A549 (cell line): ENCODE measurements at regions not wholly inside any gene's neighbourhood (a gene's known extent, or its start where the extent isn't known, plus 50 kb on each side); places are given as distances from the start of the nearest gene placed in this dataset.
A peak's percentile ranks its signal among the peaks of the same experiment; 100 is the strongest.

Experiments used
- ATAC-seq, 2 experiments: fragments of 200-7000 bp in 1 of 2; fragments of >200 bp in 1 of 2; cut with Nextera tagmentation in 1 of 2; cut with Tn5 transposase in 1 of 2; 3 replicates each; pipeline versions ENCODE4 v1.8.0 to v1.9.1; 2018 to 2020; ENCODE audit warnings: mild to moderate bottlenecking in 1 of 2, moderate library complexity in 1 of 2
- CTCF ChIA-PET: fragments of 300-600 bp; sonication (Branson Sonifier 250); formaldehyde crosslinking; extraction: SDS; loops from one replicate; lab custom pipeline; 2021; ENCODE audit warnings: antibody characterized with exemption, inconsistent platforms; lab: Yijun Ruan, JAX
- POLR2A ChIA-PET: fragments of 350-600 bp; formaldehyde crosslinking; extraction: SDS; loops from one replicate; lab custom pipeline; 2021; ENCODE audit warnings: antibody characterized with exemption, inconsistent platforms; lab: Yijun Ruan, JAX
- DNase-seq, 2 experiments: peaks; one replicate each; pipeline versions ENCODE4 v3.0.0 to v3.0.0-alpha.2; 2011 to 2016; ENCODE audit warnings: low read depth in 1 of 2, low spot score in 1 of 2
- FAIRE-seq: peaks from 2 replicates; lab custom pipeline; 2011; peaks lifted over from hg19 to GRCh38; lab: Jason Lieb, UNC
- H3K27ac ChIP-seq, 2 experiments: fragments of >200 bp; sonication (Bioruptor Twin); formaldehyde crosslinking; 3 replicates each; pipeline ENCODE4 v1.5.1; 2016 to 2017
- H3K4me1 ChIP-seq: fragments of >200 bp; sonication (Bioruptor Twin); formaldehyde crosslinking; 3 replicates; pipeline ENCODE4 v1.6.1; 2016
- H3K4me2 ChIP-seq: fragments of >200 bp; sonication (Bioruptor Twin); formaldehyde crosslinking; 3 replicates; pipeline ENCODE4 v1.6.1; 2016
- H3K4me3 ChIP-seq: fragments of >200 bp; sonication (Bioruptor Twin); formaldehyde crosslinking; 3 replicates; pipeline ENCODE4 v1.5.1; 2016
- H3K9me3 ChIP-seq: fragments of >200 bp; sonication (Bioruptor Twin); formaldehyde crosslinking; 3 replicates; pipeline ENCODE4 v1.6.1; 2016
- CBX8 ChIP-seq: fragments of 200-600 bp; sonication (generic); IDR thresholded peaks from 2 replicates; pipeline ENCODE4 v1.6.1; 2016
- CEBPB ChIP-seq, 2 experiments: fragments of >200 bp in 1 of 2; sonication (Bioruptor Twin) in 1 of 2; formaldehyde crosslinking in 1 of 2; IDR thresholded peaks; 2 replicates each; pipeline ENCODE4 v1.6.1; 2012 to 2016
- EP300 ChIP-seq, 2 experiments: fragments of >200 bp; sonication (Bioruptor Twin); formaldehyde crosslinking; IDR thresholded peaks; 2 replicates in 1 of 2; 3 replicates in 1 of 2; pipeline ENCODE4 v1.6.1; 2016 to 2017
- FOSL2 ChIP-seq, 2 experiments: fragments of 450-650 bp in 1 of 2; fragments of >200 bp in 1 of 2; sonication (Bioruptor Twin) in 1 of 2; formaldehyde crosslinking; IDR thresholded peaks; 2 replicates each; pipeline versions ENCODE4 v1.5.0 to v1.6.1; 2016 to 2020; ENCODE audit warnings: mild to moderate bottlenecking in 1 of 2, moderate library complexity in 1 of 2
- FOXS1 ChIP-seq: fragments of 250-450 bp; sonication (Bioruptor Pico); IDR thresholded peaks from 2 replicates; pipeline ENCODE4 v1.5.0; 2020; ENCODE audit warnings: mild to moderate bottlenecking, moderate library complexity
- JUNB ChIP-seq: fragments of >200 bp; sonication (Bioruptor Twin); formaldehyde crosslinking; IDR thresholded peaks from 2 replicates; pipeline ENCODE4 v1.6.1; 2016
- MYC ChIP-seq: IDR thresholded peaks from 2 replicates; pipeline ENCODE4 v1.6.1; 2012; ENCODE audit warnings: mild to moderate bottlenecking, inconsistent platforms, low read length, improper control_type of control experiment, borderline replicate concordance
- NR3C1 ChIP-seq: fragments of >200 bp; sonication (Bioruptor Twin); formaldehyde crosslinking; IDR thresholded peaks from 3 replicates; pipeline ENCODE4 v1.6.1; 2017
- POLR2A ChIP-seq: IDR thresholded peaks from 2 replicates; pipeline ENCODE4 v1.6.1; 2012; ENCODE audit warnings: mild to moderate bottlenecking, low read length
- POLR2AphosphoS2 ChIP-seq: conservative IDR thresholded peaks from 2 replicates; pipeline ENCODE4 v1.6.1; 2012; ENCODE audit warnings: low read length, improper control_type of control experiment, inconsistent platforms
- RAD21 ChIP-seq, 2 experiments: fragments of >200 bp in 1 of 2; sonication (Bioruptor Twin) in 1 of 2; formaldehyde crosslinking in 1 of 2; IDR thresholded peaks in 1 of 2; conservative IDR thresholded peaks in 1 of 2; 2 replicates in 1 of 2; 3 replicates in 1 of 2; pipeline ENCODE4 v1.6.1; 2012 to 2018; ENCODE audit warnings: inconsistent platforms in 1 of 2
- RARB ChIP-seq: fragments of 250-450 bp; sonication (Bioruptor Pico); IDR thresholded peaks from 2 replicates; pipeline ENCODE4 v1.8.0; 2021; ENCODE audit warnings: mild to moderate bottlenecking, moderate library complexity
- RCOR1 ChIP-seq: fragments of 150-350 bp; IDR thresholded peaks from 2 replicates; pipeline ENCODE4 v1.6.1; 2014; ENCODE audit warnings: antibody characterized with exemption, low read length, low read depth
- RNF2 ChIP-seq: fragments of 200-600 bp; sonication (generic); IDR thresholded peaks from 2 replicates; pipeline ENCODE4 v1.6.1; 2016; ENCODE audit warnings: low read depth, mild to moderate bottlenecking, antibody characterized with exemption, moderate library complexity, borderline replicate concordance
- ZNF302 ChIP-seq: fragments of 250-450 bp; sonication (Bioruptor Pico); IDR thresholded peaks from 2 replicates; pipeline ENCODE4 v1.9.0; 2021; ENCODE audit warnings: inconsistent platforms, mild to moderate bottlenecking, moderate library complexity
- WGBS: methylation state at CpG from one replicate; pipeline ENCODE4 v1.1.6; 2017; ENCODE audit errors: missing lambda C conversion rate; 5-methylcytosine and 5-hydroxymethylcytosine counted together
- TF ChIP-seq, protein P1 (sequence below): fragments of 250-450 bp; sonication (Bioruptor Pico); IDR thresholded peaks from 2 replicates; pipeline ENCODE4 v1.5.0; 2020; ENCODE audit warnings: low read depth, mild to moderate bottlenecking, moderate library complexity
- TF ChIP-seq, protein P2 (sequence below): fragments of 150-350 bp; IDR thresholded peaks from 2 replicates; pipeline ENCODE4 v1.6.1; 2014; ENCODE audit warnings: low read depth, mild to moderate bottlenecking, low read length
- TF ChIP-seq, protein P3 (sequence below): fragments of >200 bp; sonication (Bioruptor Twin); formaldehyde crosslinking; IDR thresholded peaks from 2 replicates; pipeline ENCODE4 v1.6.1; 2016
- TF ChIP-seq, protein P4 (sequence below): fragments of 450-650 bp; IDR thresholded peaks from 2 replicates; pipeline ENCODE4 v1.6.1; 2014; ENCODE audit warnings: antibody characterized with exemption
- TF ChIP-seq, protein P5 (sequence below): IDR thresholded peaks from 2 replicates; pipeline ENCODE4 v1.6.1; 2012

DNA sequence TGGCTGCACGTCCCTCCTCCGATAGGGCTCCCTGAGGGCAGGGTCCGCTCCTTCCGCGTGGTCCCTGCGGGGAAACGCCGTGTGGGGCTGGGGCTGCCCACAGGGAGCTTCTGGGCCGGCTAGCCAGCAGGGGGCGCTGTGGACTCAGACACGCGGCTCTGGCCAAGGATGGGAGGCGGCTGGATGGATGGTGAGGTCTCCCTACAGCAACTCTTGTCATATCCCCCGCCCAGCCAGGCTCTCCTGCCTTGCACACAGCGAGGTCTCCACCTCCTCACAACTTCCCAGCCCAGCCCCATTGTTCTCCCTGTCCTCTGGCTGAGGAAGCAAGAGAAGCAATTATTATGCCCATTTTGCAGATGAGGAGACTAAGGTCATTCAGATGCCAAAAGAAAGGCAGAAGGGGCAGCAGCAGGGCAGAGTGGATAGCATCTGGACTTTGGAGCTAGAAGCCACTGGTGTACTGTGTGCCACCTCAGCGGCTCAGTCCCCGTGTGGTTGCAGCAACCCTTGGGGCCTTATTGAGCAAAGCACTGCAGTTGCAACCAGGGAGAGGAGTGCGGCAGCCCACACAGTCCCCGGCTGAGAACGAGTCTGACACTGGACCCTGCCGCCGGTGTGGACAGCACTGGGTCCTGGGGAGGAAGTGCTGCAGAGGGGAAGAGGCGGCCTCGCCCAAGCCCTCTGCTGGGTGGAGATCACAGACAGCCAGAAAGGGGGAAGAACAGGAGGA lies 99.0 kb downstream of the ZFP36L2 start (continued):
- TF ChIP-seq, protein P1, sequence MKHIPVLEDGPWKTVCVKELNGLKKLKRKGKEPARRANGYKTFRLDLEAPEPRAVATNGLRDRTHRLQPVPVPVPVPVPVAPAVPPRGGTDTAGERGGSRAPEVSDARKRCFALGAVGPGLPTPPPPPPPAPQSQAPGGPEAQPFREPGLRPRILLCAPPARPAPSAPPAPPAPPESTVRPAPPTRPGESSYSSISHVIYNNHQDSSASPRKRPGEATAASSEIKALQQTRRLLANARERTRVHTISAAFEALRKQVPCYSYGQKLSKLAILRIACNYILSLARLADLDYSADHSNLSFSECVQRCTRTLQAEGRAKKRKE (CRISPR knock-in tag), result no peak
- TF ChIP-seq, protein P2, sequence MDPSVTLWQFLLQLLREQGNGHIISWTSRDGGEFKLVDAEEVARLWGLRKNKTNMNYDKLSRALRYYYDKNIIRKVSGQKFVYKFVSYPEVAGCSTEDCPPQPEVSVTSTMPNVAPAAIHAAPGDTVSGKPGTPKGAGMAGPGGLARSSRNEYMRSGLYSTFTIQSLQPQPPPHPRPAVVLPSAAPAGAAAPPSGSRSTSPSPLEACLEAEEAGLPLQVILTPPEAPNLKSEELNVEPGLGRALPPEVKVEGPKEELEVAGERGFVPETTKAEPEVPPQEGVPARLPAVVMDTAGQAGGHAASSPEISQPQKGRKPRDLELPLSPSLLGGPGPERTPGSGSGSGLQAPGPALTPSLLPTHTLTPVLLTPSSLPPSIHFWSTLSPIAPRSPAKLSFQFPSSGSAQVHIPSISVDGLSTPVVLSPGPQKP, result no peak
- TF ChIP-seq, protein P3, sequence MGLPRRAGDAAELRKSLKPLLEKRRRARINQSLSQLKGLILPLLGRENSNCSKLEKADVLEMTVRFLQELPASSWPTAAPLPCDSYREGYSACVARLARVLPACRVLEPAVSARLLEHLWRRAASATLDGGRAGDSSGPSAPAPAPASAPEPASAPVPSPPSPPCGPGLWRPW, result no peak
- no peak for TF ChIP-seq FOSL2 (IDR thresholded peaks at IDR 0.05)
- no peak for TF ChIP-seq FOSL2 (CRISPR knock-in tag; IDR thresholded peaks at IDR 0.05)

DNA sequence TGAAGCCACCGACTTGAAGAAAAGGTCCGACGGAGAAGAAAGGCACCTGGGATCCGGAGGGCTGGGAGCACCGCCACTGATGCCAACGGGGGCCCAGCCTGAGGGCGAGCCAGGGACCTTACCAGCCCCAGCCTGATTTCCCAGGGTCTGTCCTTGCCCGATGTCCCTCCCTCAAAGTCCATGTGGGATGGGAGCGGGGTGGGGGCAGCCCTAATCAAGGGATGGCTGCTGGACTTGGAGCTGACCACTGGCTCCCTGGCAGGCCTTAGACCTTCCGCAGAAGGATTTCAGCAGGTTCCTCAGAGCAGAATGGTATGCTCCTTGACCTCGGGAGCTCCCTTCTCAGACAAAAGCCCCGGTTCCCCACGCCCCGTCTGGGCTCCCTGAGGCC lies 99.6 kb downstream of the ZFP36L2 start:
- H3K27ac ChIP-seq, result peak overlapping the region; percentile 30 to 86; a peak in 2 of 6 replicates
- H3K4me1 ChIP-seq, result peaks cover 23% of the 10 kb centered on the region
- no peak for FAIRE-seq
- CTCF ChIA-PET, result interaction anchor here (0.5 to 8.7 kb wide), 40 partner anchors 9 to 358 kb away, joined by 3 to 76 read pairs (median 4); partner anchors contain the start of gene ZFP36L2
- ATAC-seq, result no peak
- POLR2A ChIA-PET, result no interaction called here
- H3K4me3 ChIP-seq, result no peak overlapping the region
- H3K4me2 ChIP-seq, result no peak overlapping the region
- 91% methylated on average over 14 of the region's 14 CpGs for WGBS
- no peak for DNase-seq
- no peaks in the 10 kb centered on the region for H3K9me3 ChIP-seq
- TF ChIP-seq CEBPB (IDR thresholded peaks at IDR 0.05), result no peak
- no peak for TF ChIP-seq RAD21 (conservative IDR thresholded peaks at IDR 0.05 in 1 of 2, IDR thresholded peaks at IDR 0.05 in 1 of 2)
- no peak for TF ChIP-seq MYC
- no peak for TF ChIP-seq EP300 (IDR thresholded peaks at IDR 0.05)
- TF ChIP-seq JUNB, result no peak
- TF ChIP-seq, protein P4, sequence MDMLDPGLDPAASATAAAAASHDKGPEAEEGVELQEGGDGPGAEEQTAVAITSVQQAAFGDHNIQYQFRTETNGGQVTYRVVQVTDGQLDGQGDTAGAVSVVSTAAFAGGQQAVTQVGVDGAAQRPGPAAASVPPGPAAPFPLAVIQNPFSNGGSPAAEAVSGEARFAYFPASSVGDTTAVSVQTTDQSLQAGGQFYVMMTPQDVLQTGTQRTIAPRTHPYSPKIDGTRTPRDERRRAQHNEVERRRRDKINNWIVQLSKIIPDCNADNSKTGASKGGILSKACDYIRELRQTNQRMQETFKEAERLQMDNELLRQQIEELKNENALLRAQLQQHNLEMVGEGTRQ, result no peak
- no peak for TF ChIP-seq NR3C1

DNA sequence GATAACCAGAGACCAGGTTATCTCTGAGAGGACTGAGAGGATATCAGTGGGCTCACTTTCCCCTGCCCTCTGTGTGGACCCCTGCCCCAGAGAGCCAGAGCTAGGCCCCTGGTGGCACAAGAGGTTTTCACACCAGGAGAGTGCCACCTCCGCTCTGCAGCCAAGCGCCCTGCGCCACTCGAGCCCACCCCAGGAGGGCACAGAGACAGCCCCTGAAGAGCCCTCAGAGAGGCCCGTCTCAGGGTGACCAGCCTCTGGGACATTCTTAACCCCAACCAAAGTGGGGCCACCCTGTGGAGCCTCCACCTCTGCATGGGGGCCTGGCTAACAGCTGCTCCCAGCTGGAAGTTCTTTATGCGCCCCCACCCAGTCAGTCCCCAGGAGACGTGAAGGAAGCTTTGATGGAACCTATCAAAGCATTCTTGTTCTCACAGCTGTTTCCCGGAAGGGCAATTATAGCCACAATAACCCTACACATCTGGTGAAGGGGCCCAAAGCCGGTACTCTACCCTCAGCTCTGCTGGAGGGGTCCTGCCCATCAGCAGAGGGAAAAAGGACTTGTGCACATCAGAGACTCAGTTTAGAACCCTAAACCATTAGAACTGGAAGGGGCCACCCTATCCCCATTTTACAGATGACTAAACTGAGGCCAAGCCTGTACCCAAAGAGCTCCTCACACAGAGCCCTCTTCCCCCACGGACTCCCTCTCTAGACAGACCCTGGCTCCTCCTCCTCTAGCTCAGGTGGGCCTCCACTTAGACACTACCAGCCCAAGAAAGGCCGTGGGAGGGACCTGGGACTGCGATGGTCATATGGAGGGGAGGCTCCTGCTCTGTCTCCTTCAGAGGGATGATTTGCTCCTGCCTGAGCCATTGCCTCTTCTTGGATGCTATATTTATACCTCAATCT lies 101.1 kb downstream of the ZFP36L2 start:
- peaks cover 9% of the 10 kb centered on the region for H3K4me1 ChIP-seq
- POLR2A ChIA-PET, result interaction anchor here (1.3 kb wide), 1 partner anchor 101 kb away, joined by 4 read pairs; the partner anchor contains the start of gene ZFP36L2
- H3K4me3 ChIP-seq, result no peak overlapping the region
- no peak overlapping the region for H3K4me2 ChIP-seq
- H3K9me3 ChIP-seq, result no peaks in the 10 kb centered on the region
- DNase-seq (no peak), ATAC-seq (no peak), FAIRE-seq (no peak)
- CTCF ChIA-PET, result interaction anchor here (1.0 to 8.7 kb wide), 11 partner anchors 11 to 360 kb away, joined by 3 to 76 read pairs (median 6); partner anchors contain the start of gene ZFP36L2
- 83% methylated on average over 12 of the region's 12 CpGs for WGBS
- TF ChIP-seq POLR2A, result no peak
- no peak for TF ChIP-seq CBX8
- TF ChIP-seq RCOR1, result no peak
- TF ChIP-seq, protein P3, result no peak
- no peak for TF ChIP-seq POLR2AphosphoS2
- no peak for TF ChIP-seq RNF2
- TF ChIP-seq, protein P4, result no peak
- TF ChIP-seq RARB (CRISPR knock-in tag), result no peak
- no peak for TF ChIP-seq ZNF302
- TF ChIP-seq, protein P5, sequence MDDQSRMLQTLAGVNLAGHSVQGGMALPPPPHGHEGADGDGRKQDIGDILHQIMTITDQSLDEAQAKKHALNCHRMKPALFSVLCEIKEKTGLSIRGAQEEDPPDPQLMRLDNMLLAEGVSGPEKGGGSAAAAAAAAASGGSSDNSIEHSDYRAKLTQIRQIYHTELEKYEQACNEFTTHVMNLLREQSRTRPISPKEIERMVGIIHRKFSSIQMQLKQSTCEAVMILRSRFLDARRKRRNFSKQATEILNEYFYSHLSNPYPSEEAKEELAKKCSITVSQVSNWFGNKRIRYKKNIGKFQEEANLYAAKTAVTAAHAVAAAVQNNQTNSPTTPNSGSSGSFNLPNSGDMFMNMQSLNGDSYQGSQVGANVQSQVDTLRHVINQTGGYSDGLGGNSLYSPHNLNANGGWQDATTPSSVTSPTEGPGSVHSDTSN, result no peak
- no peak for TF ChIP-seq CEBPB (IDR thresholded peaks at IDR 0.05)
- TF ChIP-seq FOXS1 (CRISPR knock-in tag), result no peak
- peak overlapping the region in 1 of 2 experiments; percentile 86; a peak in 1 of 6 replicates for H3K27ac ChIP-seq
